Adrenal gland (tissue), 5 donors: ENCODE measurements at regions not wholly inside any gene's neighbourhood (a gene's known extent, or its start where the extent isn't known, plus 50 kb on each side); places are given as distances from the start of the nearest gene placed in this dataset.

Experiments
- CTCF ChIP-seq, 6 experiments: fragments of 450-650 bp in 4 of 6; fragments of 200-600 bp in 2 of 6; sonication (generic) in 1 of 6; IDR thresholded peaks; 1 replicate in 5 of 6; 2 replicates in 1 of 6; pipeline versions ENCODE4 v1.5.1 to v1.8.0; 2016 to 2021; ENCODE audit warnings: antibody characterized with exemption in 6 of 6, mild to moderate bottlenecking in 2 of 6, moderate library complexity in 1 of 6
- POLR2A ChIP-seq, 2 donors: fragments of 450-650 bp; IDR thresholded peaks; one replicate each; pipeline ENCODE4 v1.6.1; 2017; ENCODE audit warnings: antibody characterized with exemption in 2 of 2, mild to moderate bottlenecking in 2 of 2, moderate library complexity in 1 of 2
- donor health status: DM: no; HTN: no; CAD: no.

GRCh38 chr11:69947793-69948255, 128.6 kb upstream of the FGF3 start:
- TF ChIP-seq CTCF (IDR thresholded peaks at IDR 0.05) (no peak), POLR2A (IDR thresholded peaks at IDR 0.05) (no peak)
